ENCODE measurements at regions not wholly inside any gene's neighbourhood (a gene's known extent, or its start where the extent isn't known, plus 50 kb on each side); places are given as distances from the start of the nearest gene placed in this dataset.

- no peak for TF ChIP-seq CTCF (IDR thresholded peaks at IDR 0.05)
Measured at GRCh38 chr7:45976485-45976856, 55.4 kb upstream of the IGFBP3 start.

GRCh38 chr7:45975847-45976484, 54.9 kb upstream of the IGFBP3 start:
- no peak for TF ChIP-seq CTCF (IDR thresholded peaks at IDR 0.05)

GRCh38 chr7:45975367-45975766, 54.3 kb upstream of the IGFBP3 start:
- TF ChIP-seq CTCF (IDR thresholded peaks at IDR 0.05), result no peak

- no peak for TF ChIP-seq CTCF (IDR thresholded peaks at IDR 0.05)
Measured at GRCh38 chr7:45974540-45975360, 53.7 kb upstream of the IGFBP3 start.

GRCh38 chr7:45973725-45974532, 52.9 kb upstream of the IGFBP3 start:
- TF ChIP-seq CTCF (IDR thresholded peaks at IDR 0.05), result no peak

- TF ChIP-seq CTCF (IDR thresholded peaks at IDR 0.05), result no peak
Measured at GRCh38 chr7:45972629-45973312, 51.7 kb upstream of the IGFBP3 start.

- TF ChIP-seq CTCF (IDR thresholded peaks at IDR 0.05), result no peak
Measured at GRCh38 chr7:45971661-45972175, 50.6 kb upstream of the IGFBP3 start.

All from LNCAP (cell line).